Suprapubic skin (tissue), 4 donors: ENCODE measurements at regions not wholly inside any gene's neighbourhood (a gene's known extent, or its start where the extent isn't known, plus 50 kb on each side); places are given as distances from the start of the nearest gene placed in this dataset.

Source experiments
- DNase-seq, 2 donors: peaks; one replicate each; pipeline ENCODE4 v3.0.0-alpha.2; 2019; ENCODE audit warnings: low spot score in 2 of 2
- H3K27ac ChIP-seq: fragments of 200-600 bp; sonication (generic); one replicate; pipeline ENCODE4 v1.5.1; 2019
- H3K27me3 ChIP-seq: fragments of 200-600 bp; sonication (generic); one replicate; pipeline ENCODE4 v1.5.1; 2019
- H3K36me3 ChIP-seq: fragments of 200-600 bp; sonication (generic); one replicate; pipeline ENCODE4 v1.5.1; 2019
- H3K4me1 ChIP-seq: fragments of 200-600 bp; sonication (generic); one replicate; pipeline ENCODE4 v1.5.1; 2019
- H3K4me3 ChIP-seq: fragments of 200-600 bp; sonication (generic); one replicate; pipeline ENCODE4 v1.5.1; 2019; ENCODE audit warnings: mild to moderate bottlenecking
- H3K9me3 ChIP-seq: fragments of 200-600 bp; sonication (generic); one replicate; pipeline ENCODE4 v1.5.1; 2019
- CTCF ChIP-seq, 2 donors: fragments of 200-600 bp in 1 of 2; fragments of 450-650 bp in 1 of 2; sonication (generic) in 1 of 2; IDR thresholded peaks; one replicate each; pipeline ENCODE4 v1.5.1; 2016 to 2019; ENCODE audit warnings: antibody characterized with exemption in 2 of 2, mild to moderate bottlenecking in 1 of 2, moderate library complexity in 1 of 2
- EP300 ChIP-seq: sonication (generic); formaldehyde crosslinking; IDR thresholded peaks from one replicate; pipeline ENCODE4 v1.6.1; 2017; ENCODE audit warnings: antibody characterized with exemption
- POLR2A ChIP-seq, 2 donors: fragments of 450-650 bp; IDR thresholded peaks; one replicate each; pipeline ENCODE4 v1.6.1; 2017; ENCODE audit warnings: antibody characterized with exemption in 2 of 2, mild to moderate bottlenecking in 2 of 2, moderate library complexity in 2 of 2
- POLR2AphosphoS5 ChIP-seq, 3 donors: sonication (generic); formaldehyde crosslinking; IDR thresholded peaks; one replicate each; pipeline ENCODE4 v1.6.1; 2017; ENCODE audit warnings: antibody characterized with exemption in 3 of 3
- WGBS: methylation state at CpG from one replicate; pipeline ENCODE4 v1.1.5; 2018; 5-methylcytosine and 5-hydroxymethylcytosine counted together

GRCh38 chr6:81241126-81242041 is 511.1 kb downstream of the TENT5A start:
- 30% methylated on average over 5 of the region's 5 CpGs for WGBS
- Histone ChIP-seq H3K4me1 (no peaks in the 10 kb centered on the region), H3K9me3 (no peaks in the 10 kb centered on the region), H3K27me3 (no peaks in the 10 kb centered on the region), H3K36me3 (no peaks in the 10 kb centered on the region), H3K27ac (no peak overlapping the region), H3K4me3 (no peak overlapping the region)
- TF ChIP-seq EP300 (no peak), POLR2A (IDR thresholded peaks at IDR 0.05) (no peak)
- no peak for DNase-seq

GRCh38 chr6:81238390-81238789 is 514.1 kb downstream of the TENT5A start:
- DNase-seq: no peak
- Histone ChIP-seq H3K4me1 (no peaks in the 10 kb centered on the region), H3K36me3 (no peaks in the 10 kb centered on the region), H3K27me3 (no peaks in the 10 kb centered on the region), H3K4me3 (no peak overlapping the region), H3K9me3 (no peaks in the 10 kb centered on the region), H3K27ac (no peak overlapping the region)
- no peak for TF ChIP-seq EP300
- TF ChIP-seq CTCF (IDR thresholded peaks at IDR 0.05): no peak
- no peak for TF ChIP-seq POLR2AphosphoS5 (IDR thresholded peaks at IDR 0.05)
- TF ChIP-seq POLR2A (IDR thresholded peaks at IDR 0.05): no peak

GRCh38 chr6:81237226-81237625 is 515.3 kb downstream of the TENT5A start:
- H3K9me3 ChIP-seq: no peaks in the 10 kb centered on the region
- WGBS: 93% methylated on average over 2 of the region's 2 CpGs
- TF ChIP-seq CTCF (IDR thresholded peaks at IDR 0.05): no peak
- TF ChIP-seq EP300: no peak
- no peak for TF ChIP-seq POLR2AphosphoS5 (IDR thresholded peaks at IDR 0.05)
- TF ChIP-seq POLR2A (IDR thresholded peaks at IDR 0.05): no peak
- no peak for DNase-seq
- H3K27ac ChIP-seq: no peak overlapping the region
- H3K27me3 ChIP-seq: no peaks in the 10 kb centered on the region
- no peaks in the 10 kb centered on the region for H3K36me3 ChIP-seq
- H3K4me3 ChIP-seq: no peak overlapping the region
- no peaks in the 10 kb centered on the region for H3K4me1 ChIP-seq

DNA sequence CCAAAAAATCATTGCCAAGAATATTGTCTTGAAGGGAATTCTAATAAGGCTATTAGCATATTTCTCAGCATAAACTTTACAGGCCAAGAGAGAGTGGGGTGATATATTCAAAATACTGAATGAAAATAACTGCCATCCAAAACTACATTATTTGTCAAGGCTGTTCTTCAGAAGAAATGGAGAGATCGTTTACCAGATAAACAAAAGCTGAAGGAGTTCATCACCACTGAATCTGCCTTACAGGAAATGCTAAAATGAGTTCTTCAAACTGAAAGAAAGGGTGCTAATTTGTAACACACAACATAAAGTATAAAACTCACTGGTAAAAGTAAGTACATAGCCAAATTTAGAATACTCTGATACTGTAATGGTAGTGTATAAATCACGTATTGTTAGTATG is 517.0 kb downstream of the TENT5A start:
- TF ChIP-seq EP300: no peak
- no peak for TF ChIP-seq POLR2AphosphoS5 (IDR thresholded peaks at IDR 0.05)
- TF ChIP-seq POLR2A (IDR thresholded peaks at IDR 0.05): no peak
- TF ChIP-seq CTCF (IDR thresholded peaks at IDR 0.05): no peak
- Histone ChIP-seq H3K27me3 (no peaks in the 10 kb centered on the region), H3K4me1 (no peaks in the 10 kb centered on the region), H3K4me3 (no peak overlapping the region), H3K36me3 (no peaks in the 10 kb centered on the region), H3K27ac (no peak overlapping the region), H3K9me3 (no peaks in the 10 kb centered on the region)
- DNase-seq: no peak
- WGBS: 74% methylated on average over 2 of the region's 2 CpGs

DNA sequence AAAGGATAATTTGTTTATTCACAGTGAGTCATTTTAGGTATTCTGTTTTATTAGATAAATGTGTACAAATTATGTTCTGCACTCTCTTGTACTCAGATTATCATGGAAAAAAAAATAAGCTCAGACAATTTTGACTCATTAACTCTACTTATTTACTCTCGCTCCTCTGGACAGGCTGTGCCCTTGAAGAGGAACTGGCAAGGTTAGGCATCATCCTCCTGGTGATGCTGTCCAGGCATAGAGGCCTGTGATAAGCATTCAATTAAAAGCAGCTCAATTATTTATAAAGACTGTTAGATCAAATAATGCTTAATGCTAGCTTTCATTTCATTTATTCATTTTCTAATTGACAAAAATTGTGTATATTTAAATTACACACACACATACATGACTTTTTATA is 518.5 kb downstream of the TENT5A start:
- 82% methylated on average over 1 of the region's 1 CpG for WGBS
- Histone ChIP-seq H3K9me3 (no peaks in the 10 kb centered on the region), H3K27me3 (no peaks in the 10 kb centered on the region), H3K4me3 (no peak overlapping the region), H3K4me1 (no peaks in the 10 kb centered on the region), H3K36me3 (no peaks in the 10 kb centered on the region), H3K27ac (no peak overlapping the region)
- TF ChIP-seq EP300: no peak
- TF ChIP-seq POLR2A (IDR thresholded peaks at IDR 0.05): no peak
- no peak for TF ChIP-seq CTCF (IDR thresholded peaks at IDR 0.05)
- TF ChIP-seq POLR2AphosphoS5 (IDR thresholded peaks at IDR 0.05): no peak
- no peak for DNase-seq
